Fibroblast of mammary gland (primary cell): ENCODE measurements at regions not wholly inside any gene's neighbourhood (a gene's known extent, or its start where the extent isn't known, plus 50 kb on each side); places are given as distances from the start of the nearest gene placed in this dataset.
A peak's percentile ranks its signal among the peaks of the same experiment; 100 is the strongest.

ENCODE experiments used
- DNase-seq: peaks from one replicate; pipeline ENCODE4 v3.0.0-alpha.2; 2010; ENCODE audit warnings: low read depth
- H3K4me3 ChIP-seq: 2 replicates; pipeline ENCODE4 v1.5.1; 2011; ENCODE audit warnings: low read depth, mild to moderate bottlenecking, low read length, moderate library complexity; ENCODE audit not compliant: control insufficient read depth
- TF ChIP-seq, protein P1 (sequence below): conservative IDR thresholded peaks from 2 replicates; pipeline ENCODE4 v1.5.1; 2011; ENCODE audit warnings: low read depth, low read length, inconsistent platforms; ENCODE audit not compliant: control insufficient read depth, insufficient read depth

DNA sequence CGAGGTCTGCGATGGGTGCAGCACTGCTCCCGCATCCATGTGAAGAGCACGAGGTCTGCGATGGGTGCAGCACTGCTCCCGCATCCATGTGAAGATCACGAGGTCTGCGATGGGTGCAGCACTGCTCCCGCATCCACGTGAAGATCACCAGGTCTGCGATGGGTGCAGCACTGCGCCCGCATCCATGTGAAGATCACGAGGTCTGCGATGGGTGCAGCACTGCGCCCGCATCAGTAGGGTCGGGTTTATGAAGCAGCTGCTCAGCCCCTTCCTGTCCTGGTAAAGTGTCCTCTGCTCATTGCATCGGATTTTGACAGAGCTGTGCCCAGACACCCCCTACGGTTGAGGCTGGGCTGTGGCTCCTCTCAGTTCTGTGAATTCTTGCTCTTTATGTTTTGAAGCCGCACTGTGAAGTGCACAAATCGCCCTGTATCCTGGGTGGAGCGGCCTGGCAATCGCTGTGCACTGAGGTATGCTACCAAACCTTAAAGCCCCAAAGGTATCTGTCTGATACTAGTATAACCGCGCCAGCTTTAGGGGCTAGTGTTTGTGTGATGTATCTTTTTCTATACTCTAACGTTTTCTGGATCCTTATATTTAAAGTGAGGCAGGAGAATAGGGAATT, 98.7 kb downstream of the CPZ start:
- no peak for DNase-seq
- TF ChIP-seq, protein P1, sequence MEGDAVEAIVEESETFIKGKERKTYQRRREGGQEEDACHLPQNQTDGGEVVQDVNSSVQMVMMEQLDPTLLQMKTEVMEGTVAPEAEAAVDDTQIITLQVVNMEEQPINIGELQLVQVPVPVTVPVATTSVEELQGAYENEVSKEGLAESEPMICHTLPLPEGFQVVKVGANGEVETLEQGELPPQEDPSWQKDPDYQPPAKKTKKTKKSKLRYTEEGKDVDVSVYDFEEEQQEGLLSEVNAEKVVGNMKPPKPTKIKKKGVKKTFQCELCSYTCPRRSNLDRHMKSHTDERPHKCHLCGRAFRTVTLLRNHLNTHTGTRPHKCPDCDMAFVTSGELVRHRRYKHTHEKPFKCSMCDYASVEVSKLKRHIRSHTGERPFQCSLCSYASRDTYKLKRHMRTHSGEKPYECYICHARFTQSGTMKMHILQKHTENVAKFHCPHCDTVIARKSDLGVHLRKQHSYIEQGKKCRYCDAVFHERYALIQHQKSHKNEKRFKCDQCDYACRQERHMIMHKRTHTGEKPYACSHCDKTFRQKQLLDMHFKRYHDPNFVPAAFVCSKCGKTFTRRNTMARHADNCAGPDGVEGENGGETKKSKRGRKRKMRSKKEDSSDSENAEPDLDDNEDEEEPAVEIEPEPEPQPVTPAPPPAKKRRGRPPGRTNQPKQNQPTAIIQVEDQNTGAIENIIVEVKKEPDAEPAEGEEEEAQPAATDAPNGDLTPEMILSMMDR = no peak
- H3K4me3 ChIP-seq = no peak overlapping the region

DNA sequence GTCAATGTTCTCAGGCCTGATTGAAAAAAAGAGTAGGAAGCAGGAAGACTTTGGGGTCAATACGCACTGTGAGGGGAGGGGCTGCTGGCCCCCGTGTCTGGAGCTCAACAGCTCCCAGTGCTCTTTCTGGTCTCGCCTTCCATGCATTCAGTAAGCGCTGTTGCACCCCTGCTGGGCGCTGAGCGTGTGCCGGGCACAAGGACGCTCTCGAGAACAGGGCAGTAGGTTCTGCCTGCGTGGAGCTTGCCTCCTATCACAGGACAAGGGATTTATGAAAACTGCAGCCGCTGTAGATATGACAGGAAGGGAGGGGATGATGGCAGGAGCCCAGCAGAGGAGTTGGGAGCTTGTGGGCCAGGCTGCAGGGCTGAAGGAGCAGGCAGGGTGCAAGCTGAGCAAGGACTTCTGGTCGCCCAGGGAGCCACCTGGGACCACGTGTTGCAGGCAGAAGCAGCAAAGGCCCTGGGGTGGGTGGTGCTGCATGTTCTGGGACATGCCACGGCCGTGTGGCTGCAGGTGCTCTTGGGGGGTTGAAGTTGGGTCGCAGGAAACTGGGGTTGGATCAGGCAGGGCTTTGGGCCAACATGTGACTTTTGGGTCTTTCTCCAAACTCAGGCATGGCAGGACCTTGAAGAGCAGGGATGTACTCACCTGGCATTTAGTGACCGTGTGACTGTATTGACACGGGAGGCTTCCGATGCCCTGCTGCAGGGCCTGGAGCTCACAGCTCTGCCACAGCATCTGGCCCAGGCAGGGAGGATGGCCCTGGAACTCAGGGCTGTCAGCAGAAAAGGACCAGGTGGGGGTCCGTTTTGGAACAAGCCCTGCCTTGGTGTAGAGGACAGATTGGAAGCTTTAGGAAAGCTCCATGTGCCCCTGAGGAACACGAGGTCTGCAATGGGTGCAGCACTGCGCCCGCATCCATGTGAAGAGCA, 97.9 kb downstream of the CPZ start:
- H3K4me3 ChIP-seq = no peak overlapping the region
- DNase-seq = no peak
- TF ChIP-seq, protein P1 = no peak

DNA sequence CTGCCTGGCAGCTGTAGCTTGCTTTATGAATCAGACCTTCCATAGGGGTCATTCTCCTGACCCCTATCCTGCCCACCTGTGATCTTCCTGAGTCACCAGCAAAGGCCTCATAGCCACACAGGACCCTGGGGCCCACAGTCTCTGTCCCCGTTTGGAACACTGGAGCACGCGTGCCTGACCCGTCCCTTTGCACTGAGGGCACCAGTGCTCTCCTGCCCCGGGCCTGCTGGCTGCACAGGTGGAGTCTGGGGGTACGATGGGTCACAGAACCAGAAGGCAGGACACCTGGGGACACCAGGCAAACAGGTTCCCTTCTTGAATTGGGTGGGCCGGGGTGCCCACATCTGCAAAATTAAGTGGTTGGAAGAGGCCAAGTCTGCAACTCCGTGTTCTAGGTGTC, 97.2 kb downstream of the CPZ start:
- no peak overlapping the region for H3K4me3 ChIP-seq
- no peak for DNase-seq
- TF ChIP-seq, protein P1 = no peak

DNA sequence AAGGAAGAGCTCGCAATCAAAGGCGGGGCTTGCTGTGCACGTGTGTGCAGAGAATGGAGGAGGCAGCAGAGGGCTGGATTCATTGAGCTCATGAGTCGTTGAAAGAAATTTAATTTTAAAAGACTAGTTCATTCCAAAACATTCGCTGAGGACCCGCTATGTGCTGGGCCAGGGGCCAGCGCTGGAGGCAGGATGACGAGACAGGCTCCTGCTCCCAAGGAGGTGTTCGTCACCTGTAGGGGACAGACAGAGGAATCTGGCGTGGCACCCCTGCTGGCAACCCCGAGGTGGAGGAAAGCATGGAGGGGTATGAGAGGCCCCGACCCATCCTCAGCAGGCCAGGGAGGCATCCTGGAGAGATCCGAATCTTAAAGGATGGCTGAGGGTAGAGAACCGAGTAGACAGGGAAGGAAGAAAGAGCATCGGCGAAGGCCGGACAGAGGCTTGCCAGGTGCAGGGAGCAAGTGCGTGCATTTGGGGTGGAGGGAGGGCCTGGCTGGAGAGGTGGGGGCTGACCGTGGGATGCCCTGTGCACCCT, 96.4 kb downstream of the CPZ start:
- DNase-seq = no peak
- no peak overlapping the region for H3K4me3 ChIP-seq
- TF ChIP-seq, protein P1 = no peak

DNA sequence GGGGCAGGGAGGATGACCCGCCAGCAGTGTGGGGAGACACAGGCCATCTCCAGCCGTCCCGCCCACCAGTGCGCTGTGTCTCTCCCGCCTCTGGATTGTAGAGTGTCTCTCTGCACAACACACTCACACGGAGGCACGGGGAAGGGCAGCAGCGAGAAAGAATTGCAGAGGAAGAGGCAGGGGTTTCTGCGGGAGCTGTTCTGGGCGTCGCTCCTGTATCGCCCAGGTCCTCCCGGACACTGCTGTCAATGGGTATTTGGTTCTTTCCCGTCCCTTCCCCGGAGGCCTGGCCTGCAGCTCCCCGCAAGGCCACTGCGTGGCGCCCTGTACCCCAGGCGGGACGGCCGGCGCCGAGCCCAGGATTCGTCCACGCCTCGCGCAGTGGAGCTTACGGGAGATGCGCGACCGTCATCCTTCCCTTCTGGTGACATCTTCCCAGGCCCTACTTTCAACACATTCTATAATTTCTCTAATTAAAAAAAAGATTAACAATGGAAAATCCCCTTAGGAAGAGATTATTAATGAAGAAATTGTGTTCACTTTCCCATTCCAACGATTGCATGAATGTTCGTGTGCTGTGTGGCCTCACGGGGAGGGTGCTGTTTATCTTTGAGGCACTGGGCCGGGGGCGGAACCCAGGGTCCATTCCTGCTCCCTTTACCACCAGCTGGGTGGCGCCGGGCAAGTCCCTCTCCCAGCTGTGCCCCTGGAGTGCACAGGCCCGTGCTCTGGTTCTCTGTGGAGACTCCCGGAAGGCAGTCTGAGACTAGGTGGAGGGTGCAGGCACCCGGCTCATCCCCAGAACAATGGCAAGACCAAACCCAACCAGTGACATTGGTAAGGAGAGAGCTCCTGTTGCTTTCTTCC, 95.7 kb downstream of the CPZ start:
- DNase-seq = peak; percentile 8
- TF ChIP-seq, protein P1 = peak; percentile 56
- no peak overlapping the region for H3K4me3 ChIP-seq

DNA sequence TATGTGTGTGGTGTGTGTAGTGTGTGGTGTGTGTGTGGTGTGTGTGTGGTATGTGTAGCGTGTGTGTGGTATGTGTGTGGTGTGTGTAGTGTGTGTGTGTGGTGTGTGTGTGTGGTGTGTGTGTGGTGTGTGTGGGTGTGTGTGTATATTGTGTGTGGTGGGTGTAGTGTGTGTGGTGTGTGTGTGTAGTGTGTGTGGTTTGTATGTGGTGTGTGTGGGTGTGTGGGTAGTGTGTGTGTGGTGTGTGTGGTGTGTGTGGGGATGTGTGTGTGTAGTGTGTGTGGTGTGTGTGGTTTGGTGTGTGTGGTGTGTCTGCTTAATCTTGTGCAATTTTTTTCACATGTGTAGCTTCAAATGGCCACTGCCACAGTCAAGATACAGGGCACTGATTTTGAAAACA, 94.5 kb downstream of the CPZ start:
- TF ChIP-seq, protein P1 = no peak
- DNase-seq = no peak
- H3K4me3 ChIP-seq = no peak overlapping the region
